Testis (tissue), 2 donors: ENCODE measurements at regions not wholly inside any gene's neighbourhood (a gene's known extent, or its start where the extent isn't known, plus 50 kb on each side); places are given as distances from the start of the nearest gene placed in this dataset.

Experiments used
- DNase-seq: peaks from one replicate; pipeline ENCODE4 v3.0.0-alpha.2; 2019
- H3K27ac ChIP-seq, 2 donors: fragments of 200-600 bp; sonication (generic); one replicate each; pipeline ENCODE4 v1.5.1; 2019
- H3K27me3 ChIP-seq: fragments of 200-600 bp; sonication (generic); one replicate; pipeline ENCODE4 v1.5.1; 2019
- H3K36me3 ChIP-seq: fragments of 200-600 bp; sonication (generic); one replicate; pipeline ENCODE4 v1.5.1; 2017; ENCODE audit warnings: low read depth; ENCODE audit errors: missing control alignments
- H3K4me1 ChIP-seq: fragments of 200-600 bp; sonication (generic); one replicate; pipeline ENCODE4 v1.5.1; 2019
- H3K4me3 ChIP-seq, 2 donors: fragments of 200-600 bp; sonication (generic); one replicate each; pipeline ENCODE4 v1.5.1; 2017 to 2019
- H3K9me3 ChIP-seq: fragments of 200-600 bp; sonication (generic); one replicate; pipeline ENCODE4 v1.5.1; 2017
- CTCF ChIP-seq, 3 experiments: fragments of 450-650 bp in 2 of 3; fragments of 200-600 bp in 1 of 3; sonication (generic) in 1 of 3; IDR thresholded peaks; one replicate each; pipeline ENCODE4 v1.5.1; 2016 to 2019; ENCODE audit warnings: antibody characterized with exemption in 3 of 3, mild to moderate bottlenecking in 2 of 3, moderate library complexity in 1 of 3
- POLR2A ChIP-seq: fragments of 450-650 bp; IDR thresholded peaks from one replicate; pipeline ENCODE4 v1.6.1; 2017; ENCODE audit warnings: antibody characterized with exemption, mild to moderate bottlenecking, moderate library complexity
- WGBS, 2 donors: methylation state at CpG; one replicate each; pipeline ENCODE4 v1.1.5; 2018; 5-methylcytosine and 5-hydroxymethylcytosine counted together
- intact Hi-C: fragments of 100-400 bp; cut with DNase I; formaldehyde crosslinking; loops from one replicate; pipeline ENCODE4 v1.15.1; 2023; ENCODE audit warnings: low total_unique reads

- H3K27ac ChIP-seq, result no peak overlapping the region
- DNase-seq, result no peak
- no peak overlapping the region for H3K4me3 ChIP-seq
- intact Hi-C loops, result no loop called here
- no peaks in the 10 kb centered on the region for H3K9me3 ChIP-seq
- no peaks in the 10 kb centered on the region for H3K4me1 ChIP-seq
- H3K36me3 ChIP-seq, result no peaks in the 10 kb centered on the region
- no peaks in the 10 kb centered on the region for H3K27me3 ChIP-seq
- WGBS, 2 donors, result 58 to 62% methylated on average over 10 of the region's 10 CpGs
- no peak for TF ChIP-seq CTCF (IDR thresholded peaks at IDR 0.05)
- no peak for TF ChIP-seq POLR2A
These were observed 492.2 kb downstream of the KCNJ2 start for GRCh38 chr17:70661342-70662222.

- no peaks in the 10 kb centered on the region for H3K36me3 ChIP-seq
- no peak overlapping the region for H3K27ac ChIP-seq
- H3K4me1 ChIP-seq, result no peaks in the 10 kb centered on the region
- TF ChIP-seq CTCF (IDR thresholded peaks at IDR 0.05) (no peak), POLR2A (no peak)
- intact Hi-C loops, result no loop called here
- no peaks in the 10 kb centered on the region for H3K9me3 ChIP-seq
- no peaks in the 10 kb centered on the region for H3K27me3 ChIP-seq
- 89 to 93% methylated on average over 10 of the region's 10 CpGs for WGBS, 2 donors
- H3K4me3 ChIP-seq, result no peak overlapping the region
- DNase-seq, result no peak
These were observed 499.1 kb downstream of the KCNJ2 start for GRCh38 chr17:70668276-70668937.

- Histone ChIP-seq H3K4me1 (no peaks in the 10 kb centered on the region), H3K27ac (no peak overlapping the region), H3K27me3 (no peaks in the 10 kb centered on the region), H3K36me3 (no peaks in the 10 kb centered on the region), H3K9me3 (no peaks in the 10 kb centered on the region), H3K4me3 (no peak overlapping the region)
- no peak for DNase-seq
- no peak for TF ChIP-seq POLR2A
- TF ChIP-seq CTCF (IDR thresholded peaks at IDR 0.05), result no peak
- WGBS, 2 donors, result 91% methylated on average over 13 of the region's 13 CpGs
- intact Hi-C loops, result no loop called here
These were observed 499.8 kb downstream of the KCNJ2 start for GRCh38 chr17:70668938-70669778.

- TF ChIP-seq CTCF (IDR thresholded peaks at IDR 0.05), result no peak
- H3K36me3 ChIP-seq, result no peaks in the 10 kb centered on the region
- DNase-seq, result no peak
- H3K27me3 ChIP-seq, result no peaks in the 10 kb centered on the region
- no peaks in the 10 kb centered on the region for H3K4me1 ChIP-seq
- no peaks in the 10 kb centered on the region for H3K9me3 ChIP-seq
- H3K27ac ChIP-seq, result no peak overlapping the region
- intact Hi-C loops, result no loop called here
- 59 to 64% methylated on average over 2 of the region's 2 CpGs for WGBS, 2 donors
- no peak overlapping the region for H3K4me3 ChIP-seq
These were observed 504.7 kb downstream of the KCNJ2 start for GRCh38 chr17:70674061-70674460.
